Left renal pelvis (tissue), 4 donors: ENCODE measurements at regions not wholly inside any gene's neighbourhood (a gene's known extent, or its start where the extent isn't known, plus 50 kb on each side); places are given as distances from the start of the nearest gene placed in this dataset.
"Not testable (repeated sequence)": the region's sequence is repeated elsewhere in the genome, so short reads cannot be mapped to it uniquely, and the experiment has no call there.

ENCODE experiments used
- DNase-seq, 4 donors: peaks; one replicate each; pipeline ENCODE4 v3.0.0-alpha.2; 2013; ENCODE audit warnings: low read depth in 4 of 4, low spot score in 3 of 4

- DNase-seq = no peak
Measured at GRCh38 chr16:79883494-79883893, 283.0 kb upstream of the MAF start.

GRCh38 chr16:79882340-79883005 lies 281.9 kb upstream of the MAF start:
- no peak for DNase-seq

GRCh38 chr16:79881107-79881506 lies 280.6 kb upstream of the MAF start:
- DNase-seq = not testable (repeated sequence)

- no peak for DNase-seq
Measured at GRCh38 chr16:79876332-79876730, 275.8 kb upstream of the MAF start.

GRCh38 chr16:79874391-79874790 lies 273.9 kb upstream of the MAF start:
- DNase-seq = no peak

- DNase-seq = no peak
Measured at GRCh38 chr16:79873825-79874224, 273.3 kb upstream of the MAF start.

GRCh38 chr16:79871906-79872305 lies 271.4 kb upstream of the MAF start:
- no peak for DNase-seq

GRCh38 chr16:79870016-79870886 lies 269.7 kb upstream of the MAF start:
- DNase-seq = no peak

- DNase-seq = no peak
Measured at GRCh38 chr16:79869304-79870015, 268.9 kb upstream of the MAF start.

- no peak for DNase-seq
Measured at GRCh38 chr16:79868841-79869240, 268.3 kb upstream of the MAF start.

GRCh38 chr16:79867425-79867997 lies 267.0 kb upstream of the MAF start:
- DNase-seq = no peak

- DNase-seq = no peak
Measured at GRCh38 chr16:79865918-79866317, 265.4 kb upstream of the MAF start.

GRCh38 chr16:79864781-79865391 lies 264.3 kb upstream of the MAF start:
- no peak for DNase-seq

- no peak for DNase-seq
Measured at GRCh38 chr16:79864032-79864780, 263.7 kb upstream of the MAF start.

GRCh38 chr16:79863128-79864031 lies 262.8 kb upstream of the MAF start:
- DNase-seq = no peak

- no peak for DNase-seq
Measured at GRCh38 chr16:79862601-79863000, 262.1 kb upstream of the MAF start.

- no peak for DNase-seq
Measured at GRCh38 chr16:79856581-79856980, 256.0 kb upstream of the MAF start.

- DNase-seq = no peak
Measured at GRCh38 chr16:79850348-79850747, 249.8 kb upstream of the MAF start.

- no peak for DNase-seq
Measured at GRCh38 chr16:79849119-79849518, 248.6 kb upstream of the MAF start.
